ENCODE measurements at regions not wholly inside any gene's neighbourhood (a gene's known extent, or its start where the extent isn't known, plus 50 kb on each side); places are given as distances from the start of the nearest gene placed in this dataset.

- 62% methylated on average over 6 of the region's 6 CpGs for WGBS (ENCODE audit: insufficient coverage)
- Mint-ChIP-seq H3K9me3 (no peaks in the 10 kb centered on the region), H3K36me3 (no peaks in the 10 kb centered on the region), H3K4me3 (no peak overlapping the region), H3K27me3 (ENCODE audit: low read depth in 2 of 2) (peaks cover 8 to 16% of the 10 kb centered on the region in 2 donors), H3K27ac (no peak overlapping the region), H3K4me1 (no peaks in the 10 kb centered on the region)
- Histone ChIP-seq H3K9me3 (ENCODE audit: control insufficient read depth, insufficient read depth, low read length) (no peaks in the 10 kb centered on the region), H3K4me3 (ENCODE audit: low read length) (no peak overlapping the region), H3K27ac (ENCODE audit: low read length) (no peak overlapping the region), H3K4me1 (ENCODE audit: control insufficient read depth, insufficient read depth, low read length) (no peaks in the 10 kb centered on the region), H3K27me3 (ENCODE audit: control insufficient read depth, insufficient read depth, low read length) (no peaks in the 10 kb centered on the region), H3K36me3 (ENCODE audit: control insufficient read depth, insufficient read depth, low read length) (no peaks in the 10 kb centered on the region)
- no peak for ATAC-seq
- DNase-seq = no peak
- TF ChIP-seq CTCF (IDR thresholded peaks at IDR 0.05) = no peak
- intact Hi-C loops (cut with micrococcal nuclease) = no loop called here
Measured at GRCh38 chr1:90534663-90535295, 182.3 kb downstream of the BARHL2 start.

DNA sequence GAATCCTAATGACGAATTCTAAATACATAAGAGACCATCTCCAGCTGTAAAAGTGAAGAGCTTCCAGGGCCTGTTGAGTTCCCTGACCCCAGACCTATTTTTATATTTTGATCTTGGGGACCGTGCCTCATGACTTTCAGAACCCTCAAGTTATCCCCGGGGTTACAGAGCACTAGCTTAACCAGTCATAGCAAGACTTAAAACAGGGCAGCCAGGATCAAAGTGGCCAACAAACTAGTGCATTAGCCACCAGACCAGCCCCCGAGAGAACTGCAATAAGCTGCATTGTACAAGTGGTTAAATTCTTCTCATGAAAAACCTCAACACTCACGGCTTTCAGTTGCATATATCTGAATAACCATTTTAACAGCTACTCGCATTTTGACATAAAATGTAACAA, 183.0 kb downstream of the BARHL2 start:
- no peak for TF ChIP-seq CTCF (IDR thresholded peaks at IDR 0.05)
- no peak overlapping the region for H3K4me3 ChIP-seq (ENCODE audit: low read length)
- H3K9me3 ChIP-seq (ENCODE audit: control insufficient read depth, insufficient read depth, low read length) = no peaks in the 10 kb centered on the region
- H3K4me1 ChIP-seq (ENCODE audit: control insufficient read depth, insufficient read depth, low read length) = no peaks in the 10 kb centered on the region
- H3K27me3 ChIP-seq (ENCODE audit: control insufficient read depth, insufficient read depth, low read length) = no peaks in the 10 kb centered on the region
- Mint-ChIP-seq H3K27ac (no peak overlapping the region), H3K4me1 (no peaks in the 10 kb centered on the region), H3K4me3 (no peak overlapping the region), H3K9me3 (no peaks in the 10 kb centered on the region), H3K27me3 (ENCODE audit: low read depth in 2 of 2) (peaks cover 8 to 16% of the 10 kb centered on the region in 2 donors), H3K36me3 (no peaks in the 10 kb centered on the region)
- DNase-seq = no peak
- ATAC-seq = no peak
- 68% methylated on average over 6 of the region's 6 CpGs for WGBS (ENCODE audit: insufficient coverage)
- intact Hi-C loops (cut with micrococcal nuclease) = no loop called here
- no peak overlapping the region for H3K27ac ChIP-seq (ENCODE audit: low read length)
- no peaks in the 10 kb centered on the region for H3K36me3 ChIP-seq (ENCODE audit: control insufficient read depth, insufficient read depth, low read length)

GRCh38 chr1:90526954-90527353, 190.1 kb downstream of the BARHL2 start:
- no peak overlapping the region for H3K27ac ChIP-seq (ENCODE audit: low read length)
- Mint-ChIP-seq H3K36me3 (no peaks in the 10 kb centered on the region), H3K27ac (no peak overlapping the region), H3K4me3 (no peak overlapping the region), H3K4me1 (no peaks in the 10 kb centered on the region), H3K9me3 (peaks cover 3 to 9% of the 10 kb centered on the region in 2 donors), H3K27me3 (ENCODE audit: low read depth in 2 of 2) (peaks cover 5 to 7% of the 10 kb centered on the region in 2 donors)
- DNase-seq (no peak), ATAC-seq (no peak)
- H3K9me3 ChIP-seq (ENCODE audit: control insufficient read depth, insufficient read depth, low read length) = no peaks in the 10 kb centered on the region
- no peaks in the 10 kb centered on the region for H3K36me3 ChIP-seq (ENCODE audit: control insufficient read depth, insufficient read depth, low read length)
- H3K4me3 ChIP-seq (ENCODE audit: low read length) = no peak overlapping the region
- intact Hi-C loops (cut with micrococcal nuclease) = no loop called here
- H3K27me3 ChIP-seq (ENCODE audit: control insufficient read depth, insufficient read depth, low read length) = no peaks in the 10 kb centered on the region
- TF ChIP-seq CTCF (IDR thresholded peaks at IDR 0.05) = no peak
- H3K4me1 ChIP-seq (ENCODE audit: control insufficient read depth, insufficient read depth, low read length) = no peaks in the 10 kb centered on the region

DNA sequence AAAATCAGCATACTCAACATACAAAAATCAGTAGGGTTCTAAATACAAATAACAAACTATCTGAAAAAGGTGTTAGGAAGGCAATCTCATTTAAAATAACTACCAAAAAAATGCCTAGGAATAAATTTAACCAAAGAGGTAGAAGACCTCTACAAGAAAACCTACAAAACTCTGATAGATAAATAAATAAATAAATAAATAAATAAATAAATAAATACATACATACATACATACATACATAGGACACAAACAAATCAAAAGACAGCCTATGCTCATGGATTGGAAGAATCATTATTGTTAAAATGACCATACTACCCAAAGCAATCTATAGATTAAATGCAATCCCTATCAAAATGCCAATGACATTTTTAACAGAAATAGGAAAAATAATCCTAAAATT, 194.7 kb downstream of the BARHL2 start:
- H3K4me3 Mint-ChIP-seq = no peak overlapping the region
- H3K27me3 Mint-ChIP-seq (ENCODE audit: low read depth in 2 of 2) = peaks cover 3 to 29% of the 10 kb centered on the region in 2 donors
- no peaks in the 10 kb centered on the region for H3K4me1 ChIP-seq (ENCODE audit: control insufficient read depth, insufficient read depth, low read length)
- H3K27ac ChIP-seq (ENCODE audit: low read length) = no peak overlapping the region
- no peak overlapping the region for H3K27ac Mint-ChIP-seq
- no peak for ATAC-seq
- no peak overlapping the region for H3K4me3 ChIP-seq (ENCODE audit: low read length)
- no peak for DNase-seq
- intact Hi-C loops (cut with micrococcal nuclease) = no loop called here
- TF ChIP-seq CTCF (IDR thresholded peaks at IDR 0.05) = no peak
- no peaks in the 10 kb centered on the region for H3K4me1 Mint-ChIP-seq
- H3K9me3 ChIP-seq (ENCODE audit: control insufficient read depth, insufficient read depth, low read length) = no peaks in the 10 kb centered on the region
- H3K36me3 Mint-ChIP-seq = peaks cover 6% of the 10 kb centered on the region
- H3K36me3 ChIP-seq (ENCODE audit: control insufficient read depth, insufficient read depth, low read length) = no peaks in the 10 kb centered on the region
- peaks cover 5 to 13% of the 10 kb centered on the region in 2 donors for H3K9me3 Mint-ChIP-seq
- H3K27me3 ChIP-seq (ENCODE audit: control insufficient read depth, insufficient read depth, low read length) = no peaks in the 10 kb centered on the region

Measured in natural killer cell (primary cell).